Vagina (tissue), 2 donors: ENCODE measurements at regions not wholly inside any gene's neighbourhood (a gene's known extent, or its start where the extent isn't known, plus 50 kb on each side); places are given as distances from the start of the nearest gene placed in this dataset.

Experiments used
- CTCF ChIP-seq, 3 experiments: fragments of 450-650 bp in 2 of 3; fragments of 200-600 bp in 1 of 3; sonication (generic) in 1 of 3; IDR thresholded peaks; one replicate each; pipeline ENCODE4 v1.5.1; 2017 to 2019; ENCODE audit warnings: antibody characterized with exemption in 3 of 3, mild to moderate bottlenecking in 2 of 3, moderate library complexity in 2 of 3
- POLR2A ChIP-seq, 2 donors: fragments of 450-650 bp; IDR thresholded peaks; one replicate each; pipeline ENCODE4 v1.6.1; 2017; ENCODE audit warnings: antibody characterized with exemption in 2 of 2, mild to moderate bottlenecking in 2 of 2, moderate library complexity in 2 of 2
- POLR2AphosphoS5 ChIP-seq, 2 donors: sonication (generic); formaldehyde crosslinking; IDR thresholded peaks; one replicate each; pipeline ENCODE4 v1.9.0; 2017; ENCODE audit warnings: antibody characterized with exemption in 2 of 2, mild to moderate bottlenecking in 2 of 2, low read depth in 1 of 2; ENCODE audit not compliant: insufficient read depth in 1 of 2

- no peak for TF ChIP-seq CTCF (IDR thresholded peaks at IDR 0.05)
- TF ChIP-seq POLR2A (IDR thresholded peaks at IDR 0.05) = no peak
- TF ChIP-seq POLR2AphosphoS5 (IDR thresholded peaks at IDR 0.05; ENCODE audit: insufficient read depth in 1 of 2, low read depth in 1 of 2) = no peak
Measured at GRCh38 chr3:34381243-34381642, 582.8 kb downstream of the PDCD6IP start.
